NCI-H1048 (cell line): ENCODE measurements at regions not wholly inside any gene's neighbourhood (a gene's known extent, or its start where the extent isn't known, plus 50 kb on each side); places are given as distances from the start of the nearest gene placed in this dataset.
"Not testable (repeated sequence)": the region's sequence is repeated elsewhere in the genome, so short reads cannot be mapped to it uniquely, and the experiment has no call there.

Experiments
- DNase-seq: peaks from one replicate; lab custom pipeline; 2025; lab: John Stamatoyannopoulos, UW

GRCh38 chr1:96597218-96597617, 124.4 kb upstream of the PTBP2 start:
- no peak for DNase-seq

- DNase-seq, result no peak
Observed at GRCh38 chr1:96598416-96599168, 123.0 kb upstream of the PTBP2 start.

- not testable (repeated sequence) for DNase-seq
Observed at GRCh38 chr1:96604620-96605019, 117.0 kb upstream of the PTBP2 start.

GRCh38 chr1:96617375-96617774, 104.2 kb upstream of the PTBP2 start:
- DNase-seq, result not testable (repeated sequence)

GRCh38 chr1:96632045-96632664, 89.4 kb upstream of the PTBP2 start:
- no peak for DNase-seq

GRCh38 chr1:96633695-96634094, 87.9 kb upstream of the PTBP2 start:
- no peak for DNase-seq

- DNase-seq, result no peak
Observed at GRCh38 chr1:96634883-96635282, 86.7 kb upstream of the PTBP2 start.

GRCh38 chr1:96641282-96641681, 80.3 kb upstream of the PTBP2 start:
- no peak for DNase-seq

- no peak for DNase-seq
Observed at GRCh38 chr1:96643519-96643918, 78.1 kb upstream of the PTBP2 start.

- no peak for DNase-seq
Observed at GRCh38 chr1:96649301-96649700, 72.3 kb upstream of the PTBP2 start.

- DNase-seq, result no peak
Observed at GRCh38 chr1:96651517-96651916, 70.1 kb upstream of the PTBP2 start.

- no peak for DNase-seq
Observed at GRCh38 chr1:96660051-96660450, 61.5 kb upstream of the PTBP2 start.

- DNase-seq, result no peak
Observed at GRCh38 chr1:96660503-96660902, 61.1 kb upstream of the PTBP2 start.
